DND-41 (cell line): ENCODE measurements at regions not wholly inside any gene's neighbourhood (a gene's known extent, or its start where the extent isn't known, plus 50 kb on each side); places are given as distances from the start of the nearest gene placed in this dataset.
"Not testable (repeated sequence)": the region's sequence is repeated elsewhere in the genome, so short reads cannot be mapped to it uniquely, and the experiment has no call there.

ENCODE experiments used
- ATAC-seq: fragments of 200-7000 bp; cut with Tn5 transposase; 3 replicates; pipeline ENCODE4 v1.9.1; 2021; ENCODE audit warnings: low read depth; ENCODE audit not compliant: insufficient read depth
- DNase-seq: peaks from one replicate; pipeline ENCODE4 v3.0.0-alpha.2; 2020
- H2AFZ ChIP-seq: 2 replicates; pipeline ENCODE4 v1.6.0; 2012; ENCODE audit warnings: low read depth, low read length
- H3K27ac ChIP-seq: 2 replicates; pipeline ENCODE4 v1.5.1; 2012; ENCODE audit warnings: low read length, inconsistent platforms
- H3K27me3 ChIP-seq: fragments of 200-600 bp; sonication (generic); 2 replicates; pipeline ENCODE4 v1.6.0; 2012; ENCODE audit warnings: low read length, mild to moderate bottlenecking, inconsistent platforms; ENCODE audit not compliant: insufficient read depth, poor library complexity
- H3K36me3 ChIP-seq: 2 replicates; pipeline ENCODE4 v1.5.1; 2012; ENCODE audit warnings: low read length, inconsistent platforms; ENCODE audit not compliant: insufficient read depth
- H3K4me1 ChIP-seq: 2 replicates; pipeline ENCODE4 v1.5.1; 2012; ENCODE audit warnings: mild to moderate bottlenecking, low read length; ENCODE audit not compliant: insufficient read depth
- H3K4me2 ChIP-seq: 2 replicates; pipeline ENCODE4 v1.6.0; 2012; ENCODE audit warnings: mild to moderate bottlenecking, moderate library complexity, low read length, inconsistent platforms; ENCODE audit not compliant: insufficient read depth
- H3K4me3 ChIP-seq, 2 experiments: fragments of 200-600 bp in 1 of 2; shearing (Covaris generic) in 1 of 2; 2 replicates each; pipeline ENCODE4 v1.5.1; 2012 to 2016; ENCODE audit warnings: inconsistent platforms in 2 of 2, low read length in 2 of 2, mild to moderate bottlenecking in 2 of 2, low read depth in 1 of 2, moderate library complexity in 1 of 2
- H3K79me2 ChIP-seq: 2 replicates; pipeline ENCODE4 v1.6.0; 2012; ENCODE audit warnings: low read length, inconsistent platforms; ENCODE audit not compliant: insufficient read depth
- H3K9ac ChIP-seq: 2 replicates; pipeline ENCODE4 v1.6.0; 2012; ENCODE audit warnings: low read depth, mild to moderate bottlenecking, inconsistent platforms, low read length, moderate library complexity
- H3K9me3 ChIP-seq: 2 replicates; pipeline ENCODE4 v1.5.1; 2012; ENCODE audit warnings: low read length, moderate library complexity, mild to moderate bottlenecking, inconsistent platforms; ENCODE audit not compliant: insufficient read depth, severe bottlenecking
- H4K20me1 ChIP-seq: 2 replicates; pipeline ENCODE4 v1.6.0; 2012; ENCODE audit warnings: low read length; ENCODE audit not compliant: insufficient read depth
- EZH2 ChIP-seq: IDR thresholded peaks from 3 replicates; pipeline ENCODE4 v1.6.1; 2012; ENCODE audit warnings: borderline replicate concordance, low read depth, mild to moderate bottlenecking, moderate library complexity, low read length, inconsistent platforms; ENCODE audit not compliant: severe bottlenecking
- TF ChIP-seq, protein P1 (sequence below): IDR thresholded peaks from 2 replicates; pipeline ENCODE4 v1.5.1; 2012; ENCODE audit warnings: borderline replicate concordance, low read length, moderate library complexity, mild to moderate bottlenecking; ENCODE audit not compliant: poor library complexity, severe bottlenecking; ENCODE audit errors: extremely low read depth

DNA sequence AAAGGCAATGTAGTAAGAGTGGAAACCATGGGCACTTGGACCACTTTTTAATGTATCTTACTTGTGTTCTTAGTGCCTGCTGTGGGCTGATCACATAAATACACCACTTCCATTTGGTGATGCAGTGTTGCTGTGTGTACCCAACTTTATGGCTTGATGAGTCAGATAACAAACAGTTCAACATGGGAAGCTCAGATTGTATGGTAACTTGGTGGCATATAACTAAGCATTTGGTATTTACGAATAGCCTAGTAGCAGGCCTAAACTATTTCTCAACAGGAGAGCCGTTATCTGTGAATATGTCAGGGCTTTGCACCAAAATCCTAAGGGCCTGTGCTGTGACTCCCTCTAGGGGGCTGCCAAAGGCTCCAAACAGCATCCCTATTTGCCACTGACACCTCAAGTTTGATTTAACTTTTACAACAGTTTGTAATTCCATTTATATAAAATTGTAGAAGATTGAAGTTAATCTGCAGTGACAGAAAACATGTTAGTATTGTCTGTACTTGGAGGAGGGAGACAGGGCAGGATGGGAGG is 640.4 kb upstream of the CADM2 start:
- Histone ChIP-seq H4K20me1 (no peaks in the 10 kb centered on the region), H3K9me3 (no peaks in the 10 kb centered on the region), H3K4me2 (no peak overlapping the region), H3K27ac (no peak overlapping the region), H3K9ac (no peak overlapping the region), H3K4me3 (no peak overlapping the region), H2AFZ (no peak overlapping the region), H3K36me3 (no peaks in the 10 kb centered on the region), H3K27me3 (no peaks in the 10 kb centered on the region), H3K79me2 (no peaks in the 10 kb centered on the region), H3K4me1 (no peaks in the 10 kb centered on the region)
- TF ChIP-seq, protein P1, sequence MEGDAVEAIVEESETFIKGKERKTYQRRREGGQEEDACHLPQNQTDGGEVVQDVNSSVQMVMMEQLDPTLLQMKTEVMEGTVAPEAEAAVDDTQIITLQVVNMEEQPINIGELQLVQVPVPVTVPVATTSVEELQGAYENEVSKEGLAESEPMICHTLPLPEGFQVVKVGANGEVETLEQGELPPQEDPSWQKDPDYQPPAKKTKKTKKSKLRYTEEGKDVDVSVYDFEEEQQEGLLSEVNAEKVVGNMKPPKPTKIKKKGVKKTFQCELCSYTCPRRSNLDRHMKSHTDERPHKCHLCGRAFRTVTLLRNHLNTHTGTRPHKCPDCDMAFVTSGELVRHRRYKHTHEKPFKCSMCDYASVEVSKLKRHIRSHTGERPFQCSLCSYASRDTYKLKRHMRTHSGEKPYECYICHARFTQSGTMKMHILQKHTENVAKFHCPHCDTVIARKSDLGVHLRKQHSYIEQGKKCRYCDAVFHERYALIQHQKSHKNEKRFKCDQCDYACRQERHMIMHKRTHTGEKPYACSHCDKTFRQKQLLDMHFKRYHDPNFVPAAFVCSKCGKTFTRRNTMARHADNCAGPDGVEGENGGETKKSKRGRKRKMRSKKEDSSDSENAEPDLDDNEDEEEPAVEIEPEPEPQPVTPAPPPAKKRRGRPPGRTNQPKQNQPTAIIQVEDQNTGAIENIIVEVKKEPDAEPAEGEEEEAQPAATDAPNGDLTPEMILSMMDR = no peak
- TF ChIP-seq EZH2 = no peak
- DNase-seq (no peak), ATAC-seq (no peak)

DNA sequence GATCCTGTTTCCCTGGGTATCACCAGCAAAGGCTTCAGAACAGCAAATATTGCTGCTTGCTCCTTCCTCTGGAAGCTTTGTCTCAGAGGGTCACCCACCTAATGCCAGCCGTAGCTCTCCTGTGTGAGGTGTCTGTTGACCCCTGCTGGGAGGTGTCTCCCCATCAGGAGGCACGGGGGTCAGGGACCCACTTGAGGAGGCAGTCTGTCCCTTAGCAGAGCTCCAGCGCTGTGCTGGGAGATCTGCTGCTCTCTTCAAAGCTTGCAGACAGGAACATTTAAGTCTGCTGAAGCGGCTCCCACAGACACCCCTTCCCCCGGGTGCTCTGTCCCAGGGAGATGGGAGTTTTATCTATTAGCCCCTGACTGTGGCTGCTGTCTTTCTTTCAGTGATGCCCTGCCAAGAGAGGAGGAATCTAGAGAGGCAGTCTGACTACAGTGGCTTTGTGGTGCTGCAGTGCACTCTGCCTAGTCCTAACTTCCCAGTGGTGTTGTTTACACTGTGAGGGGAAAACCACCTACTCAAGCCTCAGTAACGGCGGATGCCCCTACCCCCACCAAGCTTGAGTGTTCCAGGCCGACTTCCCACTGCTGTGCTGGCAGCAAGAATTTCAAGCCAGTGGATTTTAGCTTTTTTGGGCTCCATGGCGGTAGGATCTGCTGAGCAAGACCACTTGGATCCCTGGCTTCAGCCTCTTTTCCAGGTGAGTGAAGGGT is 593.1 kb upstream of the CADM2 start:
- ATAC-seq, H3K4me2 ChIP-seq, H3K79me2 ChIP-seq, H3K9me3 ChIP-seq, DNase-seq, H3K9ac ChIP-seq, H3K27me3 ChIP-seq, H3K36me3 ChIP-seq, H3K4me3 ChIP-seq, H3K27ac ChIP-seq, H2AFZ ChIP-seq, H3K4me1 ChIP-seq, H4K20me1 ChIP-seq: not testable (repeated sequence)
